ENCODE measurements at regions not wholly inside any gene's neighbourhood (a gene's known extent, or its start where the extent isn't known, plus 50 kb on each side); places are given as distances from the start of the nearest gene placed in this dataset.

DNA sequence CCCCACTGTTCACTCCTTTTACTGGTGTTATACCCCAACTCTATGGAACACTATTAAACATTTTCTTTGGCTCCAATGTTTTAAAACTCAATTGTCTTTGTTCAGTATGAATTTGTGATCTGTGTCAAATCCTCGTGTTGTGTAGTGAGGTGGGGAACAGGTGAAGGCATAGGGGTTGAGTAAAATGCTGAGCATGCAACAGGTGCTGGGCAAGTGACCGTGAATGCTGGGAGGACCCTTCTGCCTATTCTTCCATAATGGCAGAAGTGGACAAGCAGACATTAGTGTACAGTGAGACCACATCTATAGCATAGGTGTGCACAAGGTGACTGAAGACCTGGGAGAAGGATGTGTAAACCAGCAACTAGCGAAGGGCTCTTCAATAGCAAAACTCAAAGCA, 1188.0 kb downstream of the UQCRFS1 start:
- no peak for DNase-seq (ENCODE audit: extremely low read depth in 1 of 2, low read depth in 1 of 2)

DNA sequence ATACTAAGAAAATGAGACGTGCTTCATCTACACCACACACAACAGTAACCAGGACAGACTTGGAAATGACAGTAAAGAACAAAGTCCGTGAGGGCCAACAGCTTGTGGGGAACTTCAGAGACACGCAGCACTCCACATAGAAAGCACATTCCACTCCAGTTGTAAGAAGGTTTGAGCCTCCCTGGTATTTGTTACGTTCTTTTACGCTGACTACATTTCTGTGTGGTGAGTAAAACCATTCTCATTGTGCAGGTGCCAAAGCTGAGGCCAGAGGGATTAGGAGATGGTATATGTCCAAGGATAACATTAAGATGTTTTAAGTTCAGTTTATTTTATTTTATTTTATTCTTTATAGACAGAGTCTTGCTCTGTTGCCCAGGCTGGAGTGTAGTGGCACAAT, 1189.9 kb downstream of the UQCRFS1 start:
- no peak for DNase-seq (ENCODE audit: extremely low read depth in 1 of 2, low read depth in 1 of 2)

- DNase-seq (ENCODE audit: extremely low read depth in 1 of 2, low read depth in 1 of 2): no peak
Measured at GRCh38 chr19:28022506-28022905, 1190.4 kb downstream of the UQCRFS1 start.

DNA sequence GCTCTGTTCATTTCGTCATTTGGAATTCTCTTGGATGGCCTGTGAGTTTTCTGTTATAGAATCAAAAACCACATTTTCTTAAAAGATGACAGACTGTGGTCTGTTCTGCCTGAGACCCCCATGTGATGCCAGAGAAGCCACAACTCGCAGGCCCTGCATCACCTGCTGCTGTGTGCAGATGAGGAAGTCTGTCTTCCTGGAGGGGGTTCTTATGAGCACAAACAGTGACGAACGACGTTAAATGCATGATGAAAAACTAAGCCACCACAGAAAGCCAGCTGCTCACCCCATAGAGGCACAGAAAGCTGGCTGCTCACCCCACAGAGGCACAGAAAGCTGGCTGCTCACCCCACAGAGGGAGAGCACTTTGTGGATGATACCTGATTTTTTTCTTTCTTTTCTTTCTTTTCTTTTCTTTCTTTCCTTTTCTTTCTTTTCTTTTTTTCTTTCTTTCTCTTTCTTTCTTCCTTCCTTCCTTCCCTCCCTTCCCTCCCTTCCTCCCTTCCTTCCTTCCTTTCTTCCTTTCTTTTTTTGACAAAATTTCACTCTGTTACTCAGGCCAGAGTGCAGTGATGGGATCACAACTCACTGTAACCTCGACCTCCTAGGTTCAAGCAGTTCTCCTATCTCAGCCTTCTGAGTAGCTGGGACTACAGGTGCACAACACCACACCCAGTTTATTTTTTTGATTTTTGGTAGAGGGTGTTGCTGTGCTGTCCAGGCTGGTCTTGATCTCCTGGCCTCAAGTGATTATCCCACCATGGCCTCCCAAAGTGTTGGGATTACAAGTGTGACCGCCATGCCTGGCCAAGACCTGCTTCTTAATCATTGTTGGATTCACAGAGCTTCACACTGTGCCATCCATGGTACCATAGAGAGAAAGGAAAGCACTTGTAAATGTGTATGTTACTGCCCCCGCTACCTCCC, 1191.4 kb downstream of the UQCRFS1 start:
- no peak for DNase-seq (ENCODE audit: extremely low read depth in 1 of 2, low read depth in 1 of 2)

GRCh38 chr19:28020619-28021258, 1192.2 kb downstream of the UQCRFS1 start:
- DNase-seq (ENCODE audit: extremely low read depth in 1 of 2, low read depth in 1 of 2): no peak

GRCh38 chr19:28019901-28020300, 1193.0 kb downstream of the UQCRFS1 start:
- no peak for DNase-seq (ENCODE audit: extremely low read depth in 1 of 2, low read depth in 1 of 2)

- no peak for DNase-seq (ENCODE audit: extremely low read depth in 1 of 2, low read depth in 1 of 2)
Measured at GRCh38 chr19:28019371-28019770, 1193.6 kb downstream of the UQCRFS1 start.

DNA sequence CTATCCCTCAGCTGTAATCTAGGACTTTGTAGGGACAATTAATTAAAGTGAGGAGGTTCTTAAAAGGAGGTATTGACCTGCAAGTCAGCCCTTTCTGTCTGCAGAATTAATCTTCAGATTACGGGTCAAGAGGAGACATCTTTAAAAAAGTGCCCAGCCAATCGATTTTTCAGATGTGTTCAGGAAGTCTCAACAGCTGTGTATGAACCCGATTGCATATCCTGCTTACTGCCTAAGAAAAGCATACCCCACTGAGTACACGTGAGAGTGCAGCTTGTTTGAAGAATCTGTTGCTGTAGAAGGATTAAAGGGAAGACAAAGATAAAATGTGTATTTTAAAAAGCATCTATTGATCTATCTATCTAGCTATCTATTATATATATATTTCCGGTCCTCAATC, 1194.5 kb downstream of the UQCRFS1 start:
- no peak for DNase-seq (ENCODE audit: extremely low read depth in 1 of 2, low read depth in 1 of 2)

DNA sequence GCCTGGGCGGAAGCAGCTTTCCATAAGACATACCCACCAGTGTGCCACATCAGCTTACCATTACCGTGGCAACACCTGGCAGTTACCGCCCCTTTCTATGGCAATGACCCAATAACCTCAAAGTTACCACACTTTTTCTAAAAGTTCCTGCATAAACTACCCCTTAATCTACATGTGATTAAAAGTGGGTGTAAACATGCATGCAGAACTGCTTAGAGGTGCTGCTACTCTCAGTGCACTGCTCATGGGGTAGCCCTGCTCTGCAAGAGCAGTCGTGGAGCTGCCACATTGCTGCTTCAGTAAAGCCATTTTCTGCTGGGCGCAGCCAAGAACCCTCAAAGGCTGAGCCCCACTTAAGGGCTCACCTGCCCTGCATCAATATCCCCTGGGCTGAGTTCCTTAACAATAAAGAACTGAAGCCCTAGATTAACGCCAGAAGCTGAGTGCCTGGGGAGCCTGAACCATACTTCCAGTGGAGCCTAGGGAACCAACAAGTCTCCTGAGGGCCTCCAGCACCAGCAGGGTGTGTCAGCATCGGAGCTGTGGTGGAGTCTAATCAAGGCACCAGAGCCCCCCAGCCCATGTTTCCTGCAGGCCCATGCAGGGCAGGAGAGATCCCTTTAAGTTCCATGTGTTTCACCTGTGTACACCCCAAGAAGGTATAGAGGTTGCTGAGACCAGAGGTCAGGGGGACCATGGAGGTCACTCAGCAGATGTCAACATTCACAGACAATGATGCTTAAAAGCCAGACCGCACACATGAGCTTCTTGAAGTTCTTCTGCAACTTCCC, 1198.1 kb downstream of the UQCRFS1 start:
- DNase-seq (ENCODE audit: extremely low read depth in 1 of 2, low read depth in 1 of 2): no peak

- no peak for DNase-seq (ENCODE audit: extremely low read depth in 1 of 2, low read depth in 1 of 2)
Measured at GRCh38 chr19:28012361-28012760, 1200.6 kb downstream of the UQCRFS1 start.

- no peak for DNase-seq (ENCODE audit: extremely low read depth in 1 of 2, low read depth in 1 of 2)
Measured at GRCh38 chr19:28010656-28011055, 1202.3 kb downstream of the UQCRFS1 start.

DNA sequence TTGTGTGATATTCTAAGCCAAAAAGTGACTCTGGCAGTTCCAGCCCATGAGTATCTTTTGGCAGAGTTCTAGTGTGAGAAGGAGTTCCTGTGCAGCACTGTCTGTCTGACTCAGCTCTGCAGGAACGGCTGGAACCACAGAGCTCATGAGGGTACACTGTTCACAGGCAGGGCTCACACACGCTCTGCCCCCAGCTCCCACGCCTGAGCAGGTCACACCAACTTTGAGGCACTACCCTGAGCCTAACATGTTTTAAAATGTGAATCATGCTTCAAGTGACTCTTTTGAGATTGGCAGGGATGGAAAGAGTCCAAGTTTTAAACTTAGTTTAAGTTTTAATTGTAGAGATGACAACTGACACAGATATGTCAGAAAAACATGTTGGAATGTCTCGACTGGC, 1203.3 kb downstream of the UQCRFS1 start:
- DNase-seq (ENCODE audit: extremely low read depth in 1 of 2, low read depth in 1 of 2): no peak

DNA sequence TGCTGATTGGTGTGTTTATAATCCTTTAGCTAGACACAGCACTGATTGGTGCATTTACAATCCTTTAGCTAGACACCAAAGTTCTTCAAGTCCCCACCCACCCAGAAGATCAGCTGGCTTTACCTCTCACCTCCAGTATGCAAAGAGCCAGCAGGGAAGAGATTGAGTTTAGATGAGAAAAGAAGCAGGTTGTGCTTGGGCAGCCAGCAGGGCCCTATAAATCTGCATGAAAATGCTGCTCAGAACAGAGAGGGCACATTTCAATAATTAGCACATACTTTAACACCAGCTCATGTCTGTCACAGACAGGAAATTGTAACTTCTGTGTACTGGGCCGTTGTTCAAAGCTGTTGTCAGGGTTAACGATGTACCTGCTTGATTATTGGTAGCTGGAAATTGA, 1204.3 kb downstream of the UQCRFS1 start:
- no peak for DNase-seq (ENCODE audit: extremely low read depth in 1 of 2, low read depth in 1 of 2)

DNA sequence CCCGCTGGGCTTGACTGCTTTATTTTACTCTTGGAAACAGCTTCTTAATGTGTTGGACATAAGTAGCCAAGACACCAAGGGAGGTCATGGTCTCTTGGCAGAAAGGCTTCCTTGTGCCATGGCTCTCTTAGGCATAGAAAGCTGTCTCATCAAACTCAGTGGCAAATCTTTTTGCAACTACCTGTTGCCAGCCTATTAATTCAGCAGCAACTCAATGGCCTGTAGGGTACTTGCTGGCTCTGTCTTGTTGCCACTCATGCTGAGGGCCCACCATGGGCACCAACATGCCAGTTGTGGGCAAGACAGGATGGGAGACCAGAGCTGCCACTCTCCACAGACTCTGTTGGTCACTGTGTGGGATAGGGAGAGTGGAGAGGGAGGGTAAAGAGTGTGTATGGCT, 1209.4 kb downstream of the UQCRFS1 start:
- DNase-seq (ENCODE audit: extremely low read depth in 1 of 2, low read depth in 1 of 2): no peak

DNA sequence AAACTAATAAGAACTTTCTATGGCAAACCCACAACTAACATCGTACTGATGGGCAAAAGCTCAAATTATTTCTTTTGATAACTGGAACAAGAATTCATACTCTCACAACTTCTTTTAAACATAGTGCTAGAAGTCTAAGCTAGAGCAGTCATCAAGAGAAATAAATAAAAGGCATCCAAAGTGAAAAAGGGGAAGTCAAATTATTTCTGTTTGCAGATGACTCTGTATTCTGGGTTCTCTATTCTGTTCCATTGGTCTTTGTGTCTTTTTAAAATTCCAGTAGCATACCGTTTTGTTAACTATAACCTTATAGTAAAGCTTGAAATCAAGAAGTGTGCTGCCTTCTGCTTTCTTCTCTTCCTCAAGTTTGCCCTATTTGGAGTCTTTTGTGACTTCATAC, 1215.9 kb downstream of the UQCRFS1 start:
- DNase-seq (ENCODE audit: extremely low read depth in 1 of 2, low read depth in 1 of 2): no peak

GRCh38 chr19:27993619-27994570, 1219.1 kb downstream of the UQCRFS1 start:
- DNase-seq (ENCODE audit: extremely low read depth in 1 of 2, low read depth in 1 of 2): no peak

DNA sequence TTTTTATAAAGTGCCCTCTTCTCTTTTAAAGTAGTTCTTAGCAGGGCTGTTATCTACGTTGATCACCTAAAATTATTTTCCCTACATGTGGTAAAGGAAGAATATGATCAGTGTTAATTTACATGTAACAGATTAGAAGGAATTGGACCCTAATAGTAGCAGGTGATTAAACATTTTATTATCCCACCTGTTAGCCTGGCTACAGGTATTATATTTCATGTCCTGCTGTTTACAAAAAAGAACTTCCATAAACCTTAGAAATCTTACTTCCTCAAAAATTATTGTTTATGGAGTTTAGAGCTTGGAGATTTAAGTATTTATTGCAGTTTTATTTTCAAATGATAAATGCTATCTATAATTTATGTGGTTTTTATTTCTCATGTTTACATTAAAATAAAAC, 1226.7 kb downstream of the UQCRFS1 start:
- DNase-seq (ENCODE audit: extremely low read depth in 1 of 2, low read depth in 1 of 2): no peak

DNA sequence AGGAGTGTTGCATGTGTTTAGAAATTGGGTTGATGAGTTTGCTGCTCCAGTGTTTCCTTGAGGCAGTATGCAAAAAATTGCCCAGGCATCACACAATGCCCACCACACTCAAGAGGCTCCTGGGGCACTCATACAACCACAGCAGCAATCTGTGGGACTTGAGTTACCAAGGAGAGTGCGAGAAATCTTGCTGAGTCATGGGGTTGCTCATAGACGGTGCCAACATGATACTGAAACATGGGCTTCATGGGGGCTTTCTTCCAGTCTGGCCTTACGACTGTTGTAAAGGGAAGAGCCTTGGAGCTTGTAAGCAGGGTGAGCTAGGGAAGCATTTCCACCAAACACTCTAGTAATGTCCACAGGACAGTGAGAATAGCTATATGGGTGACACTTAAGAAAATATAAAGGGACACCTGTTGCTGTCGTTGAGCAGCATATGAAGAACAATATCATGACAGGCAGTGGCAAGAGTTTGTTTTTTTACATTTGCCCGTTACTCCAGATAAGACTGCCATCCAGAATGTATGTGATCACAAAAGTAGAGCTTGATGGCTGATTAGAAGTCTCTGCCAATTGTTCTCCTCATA, 1237.4 kb downstream of the UQCRFS1 start:
- no peak for DNase-seq (ENCODE audit: extremely low read depth in 1 of 2, low read depth in 1 of 2)

DNA sequence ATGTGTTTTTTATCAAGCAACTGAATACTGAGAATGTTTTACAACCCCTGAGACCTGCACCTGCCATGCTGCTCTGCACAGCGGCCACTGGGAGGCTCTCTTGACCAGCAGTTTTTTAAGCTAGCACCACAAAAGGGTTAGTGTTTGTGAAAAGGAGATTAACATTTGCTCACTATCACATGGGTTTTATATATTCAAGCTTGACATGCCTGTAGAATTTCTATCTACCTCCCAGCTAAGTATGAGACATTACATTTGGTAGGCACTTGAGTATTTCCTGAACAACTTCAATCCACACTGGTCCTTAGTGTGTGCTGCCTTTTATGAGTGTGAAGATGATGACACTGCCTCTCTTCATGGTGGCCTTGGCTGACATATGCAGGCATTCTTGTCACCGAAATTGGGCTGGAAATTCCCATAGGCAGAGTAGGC, 1238.9 kb downstream of the UQCRFS1 start:
- DNase-seq (ENCODE audit: extremely low read depth in 1 of 2, low read depth in 1 of 2): no peak

Data from activated CD8-positive, alpha-beta memory T cell treated with anti-CD3 and anti-CD28 coated beads for 1 hour (primary cell).